Right lobe of liver (tissue), 6 donors: ENCODE measurements at regions not wholly inside any gene's neighbourhood (a gene's known extent, or its start where the extent isn't known, plus 50 kb on each side); places are given as distances from the start of the nearest gene placed in this dataset.

ENCODE experiments used
- ATAC-seq, 4 donors: fragments of 200-7000 bp; cut with Tn5 transposase; one replicate each; pipeline ENCODE4 v1.9.1; 2020; ENCODE audit warnings: mild to moderate bottlenecking in 4 of 4, moderate library complexity in 4 of 4
- DNase-seq, 3 donors: peaks; one replicate each; pipeline ENCODE4 v3.0.0-alpha.2; 2020
- H3K27ac ChIP-seq, 3 donors: fragments of 200-600 bp; one replicate each; pipeline ENCODE4 v1.8.0; 2022
- H3K27me3 ChIP-seq, 2 donors: fragments of 200-600 bp; one replicate each; pipeline ENCODE4 v1.8.0; 2022
- H3K36me3 ChIP-seq, 4 donors: fragments of 200-600 bp; sonication (generic) in 1 of 4; one replicate each; pipeline versions ENCODE4 v1.5.1 to v1.8.0; 2017 to 2022; ENCODE audit warnings: control low read depth in 1 of 4
- H3K4me1 ChIP-seq, 4 donors: fragments of 200-600 bp; sonication (generic) in 1 of 4; one replicate each; pipeline versions ENCODE4 v1.5.1 to v1.8.0; 2017 to 2022; ENCODE audit warnings: control low read depth in 1 of 4
- H3K4me3 ChIP-seq, 3 donors: fragments of 200-600 bp; one replicate each; pipeline ENCODE4 v1.8.0; 2022
- H3K9me3 ChIP-seq, 4 donors: fragments of 200-600 bp; sonication (generic) in 1 of 4; one replicate each; pipeline versions ENCODE4 v1.5.1 to v1.8.0; 2017 to 2022; ENCODE audit warnings: control low read depth in 1 of 4
- POLR2A ChIP-seq: fragments of 450-650 bp; IDR thresholded peaks from one replicate; pipeline ENCODE4 v1.6.1; 2017; ENCODE audit warnings: antibody characterized with exemption, mild to moderate bottlenecking
- WGBS: methylation state at CpG from one replicate; pipeline ENCODE4 v1.1.6; 2018; ENCODE audit warnings: low coverage, low lambda C conversion rate; ENCODE audit not compliant: insufficient coverage; ENCODE audit errors: missing lambda C conversion rate; 5-methylcytosine and 5-hydroxymethylcytosine counted together
- intact Hi-C, 2 donors: fragments of 100-400 bp; cut with DNase I; formaldehyde crosslinking; loops; one replicate each; pipeline versions ENCODE4 v1.11.2 to v1.14.1; 2022
- TF ChIP-seq, protein P1 (sequence below), 4 donors: fragments of 200-600 bp in 3 of 4; fragments of 450-650 bp in 1 of 4; IDR thresholded peaks; one replicate each; pipeline versions ENCODE4 v1.5.1 to v1.8.0; 2016 to 2022; ENCODE audit warnings: antibody characterized with exemption in 4 of 4, mild to moderate bottlenecking in 2 of 4
- donor health status: DM: no; HTN: yes; CAD: no.
- donor health status: DM: no; HTN: no; CAD: no.
- donor health status: DM: no; HTN: no; CAD: no.
- donor health status: DM: no; HTN: yes; CAD: no.
- donor health status: DM: no; HTN: yes; CAD: no.

DNA sequence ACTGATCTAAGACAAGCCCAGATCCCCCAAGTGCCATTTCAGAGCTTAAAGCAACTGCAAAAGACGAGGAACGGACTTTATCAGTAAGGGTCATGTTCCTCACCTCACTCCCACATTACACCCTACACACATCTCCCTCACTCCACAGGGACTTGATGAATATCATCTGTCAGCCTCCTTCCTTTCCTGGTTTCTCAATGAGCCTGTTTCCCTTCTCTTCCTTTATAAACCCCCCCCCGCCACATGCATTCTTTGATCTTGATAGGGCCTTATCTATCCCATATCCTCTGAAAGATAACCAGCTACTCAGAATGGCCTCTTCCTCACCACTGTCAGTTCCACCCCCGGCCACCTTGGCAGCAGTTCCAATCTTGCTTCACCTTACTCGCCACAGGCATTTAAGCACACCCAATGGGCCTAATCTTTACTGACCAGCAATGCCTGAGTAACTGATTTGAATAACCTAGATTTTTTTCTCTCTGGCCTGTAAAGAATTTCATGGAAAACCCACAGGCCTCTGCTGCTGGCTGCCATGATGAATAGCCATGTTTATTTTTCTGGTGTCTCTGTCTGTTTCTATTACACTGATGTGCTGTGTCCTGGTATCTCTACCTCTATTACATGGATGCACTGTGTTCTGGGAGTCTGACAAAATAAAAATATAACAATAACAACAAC, 138.7 kb downstream of the PHLDA1 start:
- Histone ChIP-seq H3K27me3 (no peaks in the 10 kb centered on the region), H3K36me3 (no peaks in the 10 kb centered on the region), H3K27ac (no peak overlapping the region), H3K9me3 (no peaks in the 10 kb centered on the region), H3K4me1 (no peaks in the 10 kb centered on the region), H3K4me3 (no peak overlapping the region)
- TF ChIP-seq POLR2A, result no peak
- TF ChIP-seq, protein P1, sequence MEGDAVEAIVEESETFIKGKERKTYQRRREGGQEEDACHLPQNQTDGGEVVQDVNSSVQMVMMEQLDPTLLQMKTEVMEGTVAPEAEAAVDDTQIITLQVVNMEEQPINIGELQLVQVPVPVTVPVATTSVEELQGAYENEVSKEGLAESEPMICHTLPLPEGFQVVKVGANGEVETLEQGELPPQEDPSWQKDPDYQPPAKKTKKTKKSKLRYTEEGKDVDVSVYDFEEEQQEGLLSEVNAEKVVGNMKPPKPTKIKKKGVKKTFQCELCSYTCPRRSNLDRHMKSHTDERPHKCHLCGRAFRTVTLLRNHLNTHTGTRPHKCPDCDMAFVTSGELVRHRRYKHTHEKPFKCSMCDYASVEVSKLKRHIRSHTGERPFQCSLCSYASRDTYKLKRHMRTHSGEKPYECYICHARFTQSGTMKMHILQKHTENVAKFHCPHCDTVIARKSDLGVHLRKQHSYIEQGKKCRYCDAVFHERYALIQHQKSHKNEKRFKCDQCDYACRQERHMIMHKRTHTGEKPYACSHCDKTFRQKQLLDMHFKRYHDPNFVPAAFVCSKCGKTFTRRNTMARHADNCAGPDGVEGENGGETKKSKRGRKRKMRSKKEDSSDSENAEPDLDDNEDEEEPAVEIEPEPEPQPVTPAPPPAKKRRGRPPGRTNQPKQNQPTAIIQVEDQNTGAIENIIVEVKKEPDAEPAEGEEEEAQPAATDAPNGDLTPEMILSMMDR (IDR thresholded peaks at IDR 0.05), result no peak
- peak in 1 of 4 donors; percentile 22 for ATAC-seq
- intact Hi-C loops, result no loop called here
- WGBS, result 79% methylated on average over 3 of the region's 5 CpGs
- no peak for DNase-seq

DNA sequence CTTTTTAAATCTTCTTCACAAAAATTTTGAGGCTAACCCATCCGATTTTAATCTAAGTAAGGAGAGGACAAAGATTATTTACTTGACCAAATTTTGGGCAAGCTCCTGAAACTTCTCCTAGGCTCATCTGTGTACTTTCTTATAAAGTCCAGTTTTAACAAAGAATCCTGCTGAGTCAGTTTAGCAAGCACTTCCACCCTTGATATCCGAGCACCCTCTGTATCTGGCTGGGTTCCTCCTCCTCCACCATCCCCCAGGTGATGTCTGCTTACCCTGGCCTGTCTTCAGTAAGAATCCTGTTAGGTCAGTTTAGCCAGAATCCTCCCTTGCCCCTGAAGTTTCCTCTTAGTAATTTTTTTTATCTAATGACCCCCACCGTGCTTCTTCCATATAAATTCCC, 140.5 kb downstream of the PHLDA1 start:
- WGBS, result 46% methylated on average over 3 of the region's 3 CpGs
- Histone ChIP-seq H3K9me3 (no peaks in the 10 kb centered on the region), H3K4me3 (no peak overlapping the region), H3K4me1 (no peaks in the 10 kb centered on the region), H3K27me3 (no peaks in the 10 kb centered on the region), H3K36me3 (no peaks in the 10 kb centered on the region), H3K27ac (no peak overlapping the region)
- ATAC-seq, result peak in 1 of 4 donors; percentile 24
- intact Hi-C loops, result no loop called here
- TF ChIP-seq, protein P1 (IDR thresholded peaks at IDR 0.05), result no peak
- TF ChIP-seq POLR2A, result no peak
- no peak for DNase-seq

DNA sequence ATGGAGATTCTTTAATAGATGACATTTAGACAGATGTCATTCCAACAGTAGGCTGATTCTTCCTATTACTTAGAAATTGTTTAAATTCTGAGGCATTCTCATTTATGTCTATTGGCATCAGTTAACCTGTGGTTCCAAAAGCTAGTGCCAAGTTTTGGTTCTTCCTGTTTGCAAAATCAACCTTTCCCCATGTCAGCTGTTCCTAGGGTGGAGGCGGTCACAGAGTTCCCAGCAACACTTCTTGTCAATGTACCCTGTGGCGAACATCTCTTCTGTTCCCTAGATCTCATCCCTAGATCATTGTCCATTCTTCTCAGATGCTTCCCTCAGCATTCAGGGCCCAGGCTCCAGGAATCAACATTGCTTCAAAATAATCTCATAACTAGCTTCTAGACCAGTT, 140.9 kb downstream of the PHLDA1 start:
- 50% methylated on average over 2 of the region's 2 CpGs for WGBS
- no peak for DNase-seq
- intact Hi-C loops, result no loop called here
- Histone ChIP-seq H3K9me3 (no peaks in the 10 kb centered on the region), H3K36me3 (no peaks in the 10 kb centered on the region), H3K27ac (no peak overlapping the region), H3K4me3 (no peak overlapping the region), H3K4me1 (no peaks in the 10 kb centered on the region), H3K27me3 (no peaks in the 10 kb centered on the region)
- ATAC-seq, result peak; percentile 58 to 94 (median 68)
- TF ChIP-seq, protein P1 (IDR thresholded peaks at IDR 0.05), result no peak
- no peak for TF ChIP-seq POLR2A

DNA sequence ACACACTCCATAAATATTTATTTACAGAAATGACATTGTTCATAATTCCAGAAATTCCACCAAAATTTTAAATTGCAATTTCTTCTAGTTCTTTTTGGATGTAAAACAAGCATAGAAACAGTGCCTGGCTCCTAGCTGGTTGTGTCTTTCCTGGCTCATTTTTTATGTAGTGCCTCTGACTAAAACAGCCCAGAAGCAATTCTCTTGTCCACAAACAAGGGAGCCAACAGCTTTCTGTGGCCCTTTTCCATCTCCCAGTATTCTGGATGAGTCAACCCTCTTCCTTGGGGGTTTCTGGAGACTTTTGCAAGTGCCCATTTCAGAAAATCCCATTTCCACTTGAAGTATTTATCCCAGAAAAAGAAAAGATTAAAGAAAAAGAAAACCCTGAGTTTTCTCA, 141.4 kb downstream of the PHLDA1 start:
- no peak for ATAC-seq
- no peak overlapping the region for H3K27ac ChIP-seq
- TF ChIP-seq POLR2A, result no peak
- TF ChIP-seq, protein P1 (IDR thresholded peaks at IDR 0.05), result no peak
- H3K4me3 ChIP-seq, result no peak overlapping the region
- intact Hi-C loops, result no loop called here
- no peak for DNase-seq
- H3K4me1 ChIP-seq, result no peaks in the 10 kb centered on the region
- no peaks in the 10 kb centered on the region for H3K27me3 ChIP-seq
- H3K36me3 ChIP-seq, result no peaks in the 10 kb centered on the region
- H3K9me3 ChIP-seq, result no peaks in the 10 kb centered on the region
